ENCODE measurements at regions not wholly inside any gene's neighbourhood (a gene's known extent, or its start where the extent isn't known, plus 50 kb on each side); places are given as distances from the start of the nearest gene placed in this dataset.
"Not testable (repeated sequence)": the region's sequence is repeated elsewhere in the genome, so short reads cannot be mapped to it uniquely, and the experiment has no call there.

GRCh38 chrX:74211911-74212310 is 92.1 kb upstream of the ZCCHC13 start:
- H3K36me3 ChIP-seq = peaks cover 0 to 7% (median 0%) of the 10 kb centered on the region in 3 donors
- H3K4me3 ChIP-seq = no peak overlapping the region
- H3K4me1 ChIP-seq = no peaks in the 10 kb centered on the region
- no peak for TF ChIP-seq POLR2A (IDR thresholded peaks at IDR 0.05)
- TF ChIP-seq CTCF (IDR thresholded peaks at IDR 0.05) = no peak
- no peaks in the 10 kb centered on the region for H3K27me3 ChIP-seq
- no peaks in the 10 kb centered on the region for H3K9me3 ChIP-seq
- no peak for DNase-seq
- no peak overlapping the region for H3K27ac ChIP-seq

GRCh38 chrX:74207539-74207938 is 96.4 kb upstream of the ZCCHC13 start:
- H3K36me3 ChIP-seq = no peaks in the 10 kb centered on the region
- no peak overlapping the region for H3K27ac ChIP-seq
- H3K4me1 ChIP-seq = no peaks in the 10 kb centered on the region
- no peak overlapping the region for H3K4me3 ChIP-seq
- no peak for DNase-seq
- TF ChIP-seq CTCF (IDR thresholded peaks at IDR 0.05) (no peak), POLR2A (IDR thresholded peaks at IDR 0.05) (no peak)
- no peaks in the 10 kb centered on the region for H3K9me3 ChIP-seq
- H3K27me3 ChIP-seq = no peaks in the 10 kb centered on the region

- H3K4me1 ChIP-seq = no peaks in the 10 kb centered on the region
- no peaks in the 10 kb centered on the region for H3K27me3 ChIP-seq
- H3K27ac ChIP-seq = no peak overlapping the region
- H3K4me3 ChIP-seq = no peak overlapping the region
- TF ChIP-seq CTCF (IDR thresholded peaks at IDR 0.05) (no peak), POLR2A (IDR thresholded peaks at IDR 0.05) (no peak)
- H3K36me3 ChIP-seq = no peaks in the 10 kb centered on the region
- no peaks in the 10 kb centered on the region for H3K9me3 ChIP-seq
- no peak for DNase-seq
These were observed 108.4 kb upstream of the ZCCHC13 start for GRCh38 chrX:74195605-74196004.

- Histone ChIP-seq H3K9me3 (no peaks in the 10 kb centered on the region), H3K36me3 (no peaks in the 10 kb centered on the region), H3K27me3 (no peaks in the 10 kb centered on the region), H3K27ac (no peak overlapping the region), H3K4me3 (no peak overlapping the region), H3K4me1 (no peaks in the 10 kb centered on the region)
- TF ChIP-seq CTCF (IDR thresholded peaks at IDR 0.05) (no peak), POLR2A (IDR thresholded peaks at IDR 0.05) (no peak)
- DNase-seq = no peak
These were observed 108.9 kb upstream of the ZCCHC13 start for GRCh38 chrX:74195120-74195519.

GRCh38 chrX:74187211-74187610 is 116.8 kb upstream of the ZCCHC13 start:
- Histone ChIP-seq H3K4me1 (no peaks in the 10 kb centered on the region), H3K27ac (no peak overlapping the region), H3K27me3 (no peaks in the 10 kb centered on the region), H3K4me3 (no peak overlapping the region), H3K9me3 (no peaks in the 10 kb centered on the region), H3K36me3 (no peaks in the 10 kb centered on the region)
- no peak for DNase-seq
- TF ChIP-seq CTCF (IDR thresholded peaks at IDR 0.05) (no peak), POLR2A (IDR thresholded peaks at IDR 0.05) (no peak)

GRCh38 chrX:74183047-74183446 is 120.9 kb upstream of the ZCCHC13 start:
- not testable (repeated sequence) for H3K9me3 ChIP-seq, DNase-seq, H3K4me3 ChIP-seq, H3K27ac ChIP-seq, H3K36me3 ChIP-seq, H3K27me3 ChIP-seq, H3K4me1 ChIP-seq

GRCh38 chrX:74181976-74182375 is 122.0 kb upstream of the ZCCHC13 start:
- not testable (repeated sequence) for H3K9me3 ChIP-seq, H3K27me3 ChIP-seq, DNase-seq, H3K36me3 ChIP-seq, H3K4me3 ChIP-seq, H3K27ac ChIP-seq, H3K4me1 ChIP-seq
